ENCODE measurements at regions not wholly inside any gene's neighbourhood (a gene's known extent, or its start where the extent isn't known, plus 50 kb on each side); places are given as distances from the start of the nearest gene placed in this dataset.

DNA sequence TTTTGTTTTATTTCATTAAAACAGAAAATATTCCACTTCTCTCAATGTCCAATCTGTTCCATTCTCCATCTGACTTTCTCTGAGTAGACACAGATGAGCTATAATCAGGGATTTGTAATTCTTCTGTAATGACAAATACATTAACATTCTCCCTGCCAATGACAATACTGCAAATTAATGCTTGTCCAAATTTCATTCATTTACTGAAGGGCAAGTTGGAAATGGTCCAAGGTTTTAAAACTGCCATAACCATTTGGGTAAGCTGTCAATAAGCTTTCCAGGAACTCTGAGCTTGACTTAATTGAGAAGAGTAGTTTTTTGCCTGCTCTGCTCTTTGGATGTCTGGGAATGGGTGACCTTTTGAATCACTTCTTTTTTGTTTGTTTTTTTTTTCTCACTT, 253.5 kb downstream of the DMRTA1 start:
- H3K36me3 ChIP-seq (ENCODE audit: low read length): no peaks in the 10 kb centered on the region
- H3K9me3 ChIP-seq (ENCODE audit: insufficient read depth, low read length): no peaks in the 10 kb centered on the region
- H3K4me3 ChIP-seq (ENCODE audit: insufficient read depth, low read length, poor library complexity, severe bottlenecking): no peak overlapping the region
- H3F3A ChIP-seq (ENCODE audit: insufficient read depth): no peaks in the 10 kb centered on the region
- H4K20me1 ChIP-seq (ENCODE audit: low read depth, low read length): no peaks in the 10 kb centered on the region
- H2AFZ ChIP-seq (ENCODE audit: low read depth, low read length, severe bottlenecking): no peak overlapping the region
- H3K9me2 ChIP-seq (replicated peaks; ENCODE audit: insufficient read depth, low read length): no peaks in the 10 kb centered on the region
- no peak overlapping the region for H3K9ac ChIP-seq (ENCODE audit: low read length)
- no peak overlapping the region for H3K4me2 ChIP-seq (ENCODE audit: low read depth, low read length, poor library complexity, severe bottlenecking)
- H3K27me3 ChIP-seq (ENCODE audit: low read length): no peaks in the 10 kb centered on the region; the same call in 1 of the 2 replicates
- no peaks in the 10 kb centered on the region for H3K79me2 ChIP-seq (ENCODE audit: insufficient read depth, low read length)
- no peak overlapping the region for H3K27ac ChIP-seq (ENCODE audit: low read depth, low read length)
- TF ChIP-seq EZH2phosphoT487 (conservative IDR thresholded peaks at IDR 0.05; ENCODE audit: low read length): no peak
- TF ChIP-seq, protein P1, sequence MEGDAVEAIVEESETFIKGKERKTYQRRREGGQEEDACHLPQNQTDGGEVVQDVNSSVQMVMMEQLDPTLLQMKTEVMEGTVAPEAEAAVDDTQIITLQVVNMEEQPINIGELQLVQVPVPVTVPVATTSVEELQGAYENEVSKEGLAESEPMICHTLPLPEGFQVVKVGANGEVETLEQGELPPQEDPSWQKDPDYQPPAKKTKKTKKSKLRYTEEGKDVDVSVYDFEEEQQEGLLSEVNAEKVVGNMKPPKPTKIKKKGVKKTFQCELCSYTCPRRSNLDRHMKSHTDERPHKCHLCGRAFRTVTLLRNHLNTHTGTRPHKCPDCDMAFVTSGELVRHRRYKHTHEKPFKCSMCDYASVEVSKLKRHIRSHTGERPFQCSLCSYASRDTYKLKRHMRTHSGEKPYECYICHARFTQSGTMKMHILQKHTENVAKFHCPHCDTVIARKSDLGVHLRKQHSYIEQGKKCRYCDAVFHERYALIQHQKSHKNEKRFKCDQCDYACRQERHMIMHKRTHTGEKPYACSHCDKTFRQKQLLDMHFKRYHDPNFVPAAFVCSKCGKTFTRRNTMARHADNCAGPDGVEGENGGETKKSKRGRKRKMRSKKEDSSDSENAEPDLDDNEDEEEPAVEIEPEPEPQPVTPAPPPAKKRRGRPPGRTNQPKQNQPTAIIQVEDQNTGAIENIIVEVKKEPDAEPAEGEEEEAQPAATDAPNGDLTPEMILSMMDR (IDR thresholded peaks at IDR 0.05; ENCODE audit: insufficient read depth, low read length, poor library complexity, severe bottlenecking): no peak

DNA sequence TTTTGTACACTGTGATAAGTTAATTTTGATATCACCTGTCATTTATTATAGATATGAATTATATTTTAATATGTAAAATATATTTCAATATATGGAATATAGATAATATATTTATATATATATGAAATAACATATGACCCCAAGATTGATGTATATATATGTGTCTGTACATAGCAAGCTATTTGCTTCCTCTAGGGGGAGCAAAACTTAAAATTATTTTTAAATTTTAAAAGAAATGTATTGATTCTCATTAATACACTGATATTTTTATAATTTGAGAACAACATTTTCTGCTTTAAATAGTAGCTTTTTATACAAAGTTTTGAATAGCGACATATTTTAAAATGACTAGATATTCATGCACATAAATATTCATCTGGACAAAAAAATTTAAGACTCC, 272.0 kb downstream of the DMRTA1 start:
- Histone ChIP-seq H3K9ac (ENCODE audit: low read length) (no peak overlapping the region), H3K4me3 (ENCODE audit: insufficient read depth, low read length, poor library complexity, severe bottlenecking) (no peak overlapping the region), H3K9me3 (ENCODE audit: insufficient read depth, low read length) (no peaks in the 10 kb centered on the region), H3K79me2 (ENCODE audit: insufficient read depth, low read length) (no peaks in the 10 kb centered on the region), H3K27ac (ENCODE audit: low read depth, low read length) (no peak overlapping the region), H3K9me2 (replicated peaks; ENCODE audit: insufficient read depth, low read length) (no peaks in the 10 kb centered on the region), H3K27me3 (ENCODE audit: low read length) (no peaks in the 10 kb centered on the region), H2AFZ (ENCODE audit: low read depth, low read length, severe bottlenecking) (no peak overlapping the region), H4K20me1 (ENCODE audit: low read depth, low read length) (no peaks in the 10 kb centered on the region), H3K4me2 (ENCODE audit: low read depth, low read length, poor library complexity, severe bottlenecking) (no peak overlapping the region), H3F3A (ENCODE audit: insufficient read depth) (no peaks in the 10 kb centered on the region), H3K36me3 (ENCODE audit: low read length) (no peaks in the 10 kb centered on the region)
- no peak for TF ChIP-seq EZH2phosphoT487 (conservative IDR thresholded peaks at IDR 0.05; ENCODE audit: low read length)
- TF ChIP-seq, protein P1 (IDR thresholded peaks at IDR 0.05; ENCODE audit: insufficient read depth, low read length, poor library complexity, severe bottlenecking): no peak

DNA sequence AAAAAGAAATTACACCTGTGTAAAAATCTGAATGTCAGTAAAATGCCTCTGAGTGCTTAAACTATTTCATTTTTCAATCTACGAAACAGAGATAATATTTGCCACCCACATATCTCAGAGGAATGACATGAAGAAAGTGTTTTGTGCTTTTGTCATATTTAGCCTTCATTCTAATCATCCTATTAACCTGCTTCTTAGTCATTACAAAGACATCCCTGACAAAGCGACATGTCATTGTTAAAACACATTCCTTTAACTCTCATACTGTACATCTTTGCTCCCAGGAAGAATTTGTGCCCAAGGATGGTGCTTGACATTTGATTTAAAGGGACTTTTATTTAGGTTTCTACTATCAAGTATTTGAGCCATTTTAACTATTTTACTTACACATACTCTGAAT, 275.9 kb downstream of the DMRTA1 start:
- Histone ChIP-seq H3K9me3 (ENCODE audit: insufficient read depth, low read length) (no peaks in the 10 kb centered on the region), H3F3A (ENCODE audit: insufficient read depth) (no peaks in the 10 kb centered on the region), H3K27ac (ENCODE audit: low read depth, low read length) (no peak overlapping the region), H3K36me3 (ENCODE audit: low read length) (no peaks in the 10 kb centered on the region), H3K27me3 (ENCODE audit: low read length) (no peaks in the 10 kb centered on the region), H3K9ac (ENCODE audit: low read length) (no peak overlapping the region), H3K79me2 (ENCODE audit: insufficient read depth, low read length) (no peaks in the 10 kb centered on the region), H2AFZ (ENCODE audit: low read depth, low read length, severe bottlenecking) (no peak overlapping the region), H3K9me2 (replicated peaks; ENCODE audit: insufficient read depth, low read length) (no peaks in the 10 kb centered on the region), H3K4me3 (ENCODE audit: insufficient read depth, low read length, poor library complexity, severe bottlenecking) (no peak overlapping the region), H4K20me1 (ENCODE audit: low read depth, low read length) (no peaks in the 10 kb centered on the region), H3K4me2 (ENCODE audit: low read depth, low read length, poor library complexity, severe bottlenecking) (no peak overlapping the region)
- no peak for TF ChIP-seq EZH2phosphoT487 (conservative IDR thresholded peaks at IDR 0.05; ENCODE audit: low read length)
- TF ChIP-seq, protein P1 (IDR thresholded peaks at IDR 0.05; ENCODE audit: insufficient read depth, low read length, poor library complexity, severe bottlenecking): no peak

Data from SU-DHL-6 (cell line).